NCI-H2196 treated with DMSO at 0.1 percent for 48 hours (cell line): ENCODE measurements at regions not wholly inside any gene's neighbourhood (a gene's known extent, or its start where the extent isn't known, plus 50 kb on each side); places are given as distances from the start of the nearest gene placed in this dataset.
"Not testable (repeated sequence)": the region's sequence is repeated elsewhere in the genome, so short reads cannot be mapped to it uniquely, and the experiment has no call there.

ENCODE experiments used
- DNase-seq: peaks from one replicate; lab custom pipeline; 2025; ENCODE audit not compliant: unreplicated experiment; lab: John Stamatoyannopoulos, UW

DNA sequence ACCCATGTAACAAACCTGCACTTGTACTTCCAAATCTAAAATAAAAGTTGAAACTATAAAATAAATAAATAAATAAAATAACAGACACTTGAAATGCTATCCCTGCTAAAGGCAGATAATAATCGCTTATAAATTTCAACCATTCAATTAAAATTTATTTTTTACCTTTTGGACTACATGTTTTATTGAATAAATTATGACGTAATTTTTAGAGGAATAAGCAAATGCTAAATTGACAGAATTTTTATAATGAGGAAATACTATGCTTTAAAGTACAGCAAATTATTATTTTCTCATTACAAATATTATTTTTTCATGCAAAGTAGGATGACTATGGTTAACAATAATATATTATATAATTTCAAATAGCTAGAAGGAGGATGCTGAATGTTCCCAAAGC is 658.6 kb upstream of the LMO3 start:
- DNase-seq, result no peak

DNA sequence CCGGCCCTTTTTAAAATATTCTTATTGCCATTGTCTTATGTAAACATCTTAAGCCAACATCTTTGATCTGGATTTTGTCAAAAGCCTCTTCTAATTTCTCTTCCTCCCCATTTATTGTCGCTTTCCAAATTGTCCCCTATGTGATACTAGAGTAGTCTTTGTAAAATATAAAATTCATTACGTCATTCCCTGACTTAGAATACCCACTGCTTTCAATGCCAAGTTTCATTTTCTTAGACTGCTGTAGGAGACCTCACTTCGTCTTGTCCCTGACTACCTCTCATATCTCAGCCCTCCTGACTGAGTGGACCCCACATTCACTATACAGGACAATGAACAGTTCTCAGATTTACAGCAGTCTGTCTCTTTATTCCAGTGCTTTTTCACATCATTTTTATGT is 633.9 kb upstream of the LMO3 start:
- DNase-seq, result no peak

DNA sequence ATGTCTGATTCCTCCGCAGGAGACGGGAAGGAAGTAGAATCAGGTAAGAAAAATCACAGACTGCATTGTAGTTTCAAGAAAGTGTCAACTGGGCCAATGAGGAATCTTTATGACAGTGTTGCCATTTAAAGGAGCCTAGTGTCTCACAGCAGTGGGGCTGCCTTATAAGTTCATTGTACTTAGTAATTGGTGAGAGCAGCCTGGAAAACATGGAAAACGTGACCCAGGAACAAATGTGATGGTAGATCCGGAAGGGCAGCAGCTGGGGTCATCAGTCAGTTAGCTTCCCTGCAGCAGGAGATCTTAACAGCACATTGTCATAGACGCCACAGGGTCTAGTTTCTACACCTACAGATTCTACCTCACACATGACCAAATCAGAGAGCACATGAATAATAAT is 630.0 kb upstream of the LMO3 start:
- no peak for DNase-seq

DNA sequence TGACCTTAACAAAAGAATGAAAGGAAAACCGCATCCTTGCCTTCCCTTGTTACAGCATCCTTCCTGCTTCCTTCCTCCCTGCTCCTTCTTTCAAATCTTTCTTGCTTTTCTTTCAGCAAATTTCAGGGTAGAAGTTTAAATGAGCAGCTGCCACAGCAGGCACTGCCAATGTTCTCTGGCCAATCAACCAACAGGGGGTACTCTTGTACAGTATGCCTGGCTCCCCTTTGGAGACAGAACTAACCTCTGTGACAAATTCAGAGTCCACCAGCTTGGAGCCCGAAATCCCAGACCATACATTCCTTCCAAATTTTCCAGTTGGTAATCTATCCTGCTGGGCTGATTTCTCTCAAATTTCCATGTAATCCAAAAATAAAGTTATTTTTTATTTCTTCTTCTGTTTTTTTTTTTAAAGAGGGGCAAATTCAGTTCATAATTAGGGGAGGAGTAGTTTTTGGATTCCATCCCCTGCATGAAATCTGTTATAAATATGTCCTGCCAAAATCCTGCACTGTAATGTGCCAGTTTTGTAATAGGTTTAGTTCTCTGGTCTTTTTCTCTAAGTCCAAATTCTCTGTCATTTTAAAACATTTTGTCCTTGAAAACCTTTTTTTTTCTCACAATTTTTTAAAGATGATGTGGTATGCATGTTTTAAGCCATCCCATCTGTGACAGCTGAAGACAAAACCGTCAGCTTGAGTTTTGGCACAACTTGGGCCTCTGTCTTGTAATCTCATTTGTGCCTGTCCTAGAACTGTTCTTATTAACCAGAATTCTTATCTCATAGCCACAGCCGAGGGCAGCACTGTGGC is 610.0 kb upstream of the LMO3 start:
- DNase-seq, result no peak

DNA sequence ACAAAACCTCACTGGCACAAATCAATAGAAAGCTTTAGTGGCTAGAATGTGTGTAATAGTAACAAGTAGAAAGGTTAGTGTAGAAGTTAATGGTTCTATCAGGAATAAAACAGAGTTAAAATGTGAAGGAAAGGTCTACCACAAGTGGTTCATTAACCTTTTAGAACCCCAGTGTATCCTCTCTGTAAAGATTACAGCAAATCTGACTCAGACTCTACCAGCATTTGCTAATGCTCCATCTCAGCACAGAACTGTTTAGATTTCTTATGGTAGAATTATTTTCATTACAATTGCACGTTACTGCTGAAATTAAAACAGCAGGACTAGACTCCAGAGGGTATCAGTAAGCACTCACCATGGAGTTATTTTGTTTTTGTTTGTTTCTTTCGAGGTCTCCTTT is 609.0 kb upstream of the LMO3 start:
- no peak for DNase-seq

DNA sequence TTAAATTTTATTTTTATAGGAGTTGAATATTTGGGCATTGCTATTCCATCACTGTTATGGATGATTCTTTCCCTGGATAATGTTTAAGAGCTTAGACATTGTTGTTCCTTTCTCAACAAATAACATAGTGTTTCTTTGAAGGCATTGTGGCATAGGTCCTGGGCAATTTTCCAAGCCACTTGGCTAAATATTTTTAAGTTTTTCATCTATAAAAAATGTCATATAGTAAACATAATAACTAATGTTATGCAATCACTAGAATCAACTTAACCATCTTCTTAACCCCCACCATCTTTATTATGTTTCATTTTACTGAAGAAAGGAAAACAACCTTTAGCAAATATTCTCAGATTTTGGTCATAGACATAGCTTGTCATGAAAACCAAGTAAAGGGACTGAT is 600.6 kb upstream of the LMO3 start:
- DNase-seq, result no peak

DNA sequence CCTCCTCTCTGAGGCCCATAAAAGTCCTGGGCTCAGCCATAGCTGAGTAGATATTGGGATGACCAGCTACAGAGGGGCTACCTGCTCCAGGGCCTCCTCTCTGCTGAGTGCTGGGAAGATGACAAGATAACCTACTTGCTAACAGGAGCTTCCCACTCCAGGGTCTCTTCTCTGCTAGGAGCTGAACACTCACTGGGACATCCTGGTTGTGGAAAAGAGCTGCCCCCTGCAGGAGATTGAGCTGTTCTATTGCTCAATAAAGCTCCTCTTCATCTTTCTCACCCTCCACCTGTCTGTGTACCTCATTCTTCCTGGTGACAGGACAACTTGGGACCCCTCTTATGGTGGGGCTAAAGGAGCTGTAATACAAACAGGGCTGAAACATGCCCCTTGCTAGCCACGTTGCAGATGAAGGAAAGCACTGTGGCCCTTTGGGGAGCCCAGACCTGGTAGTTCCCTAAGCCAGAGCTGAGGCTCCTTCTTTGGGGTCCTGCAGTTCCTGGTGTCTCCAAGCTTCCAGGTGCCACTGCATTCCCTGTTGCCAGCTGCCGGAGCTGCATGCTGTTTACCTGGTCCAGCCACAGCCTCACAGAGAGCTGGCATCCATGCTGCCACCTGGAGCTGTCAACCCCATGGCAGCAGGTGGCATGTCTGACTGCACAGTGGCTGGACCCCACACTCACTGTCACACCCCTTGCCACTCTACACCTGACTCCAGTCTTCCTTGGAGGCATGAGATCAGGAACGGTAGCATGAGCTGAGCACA is 598.5 kb upstream of the LMO3 start:
- no peak for DNase-seq

DNA sequence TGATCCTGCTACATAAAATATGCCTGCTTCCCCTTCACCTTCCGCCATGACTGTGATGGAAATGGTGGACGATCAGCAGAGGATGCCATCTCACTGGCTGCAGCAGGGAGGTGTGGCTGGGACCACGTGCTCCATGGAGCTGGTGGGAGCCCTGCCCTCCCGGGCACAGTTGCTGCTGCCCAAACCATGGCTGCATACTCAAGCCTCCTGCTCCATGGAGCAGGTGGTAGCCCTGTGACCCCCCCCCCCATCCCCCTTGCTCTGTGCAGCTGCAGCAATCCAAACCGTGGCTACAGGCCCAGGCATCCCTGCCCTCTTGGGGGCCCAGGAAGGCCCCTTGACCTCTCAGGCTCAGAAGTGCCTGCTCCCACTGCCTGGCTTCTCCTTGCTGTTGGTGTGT is 597.5 kb upstream of the LMO3 start:
- DNase-seq, result no peak

DNA sequence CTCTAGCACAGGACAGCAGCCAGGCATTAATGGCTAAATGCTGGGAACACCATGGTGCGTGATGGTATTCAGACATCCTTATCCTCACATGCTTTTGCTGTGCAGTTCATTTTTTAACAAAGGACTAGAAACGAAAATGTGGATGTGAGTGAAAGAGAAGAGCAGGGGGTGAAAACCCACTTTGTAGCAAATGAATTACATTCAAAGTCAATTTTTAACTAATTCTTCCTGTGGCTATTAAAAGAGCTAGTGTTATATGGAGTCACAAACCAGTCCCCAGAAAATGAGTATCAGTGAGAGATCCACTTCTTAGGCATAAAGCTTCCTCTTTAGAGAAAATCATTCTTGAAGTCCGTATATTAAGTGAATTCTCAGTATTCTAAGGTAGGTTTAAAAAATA is 592.0 kb upstream of the LMO3 start:
- no peak for DNase-seq

DNA sequence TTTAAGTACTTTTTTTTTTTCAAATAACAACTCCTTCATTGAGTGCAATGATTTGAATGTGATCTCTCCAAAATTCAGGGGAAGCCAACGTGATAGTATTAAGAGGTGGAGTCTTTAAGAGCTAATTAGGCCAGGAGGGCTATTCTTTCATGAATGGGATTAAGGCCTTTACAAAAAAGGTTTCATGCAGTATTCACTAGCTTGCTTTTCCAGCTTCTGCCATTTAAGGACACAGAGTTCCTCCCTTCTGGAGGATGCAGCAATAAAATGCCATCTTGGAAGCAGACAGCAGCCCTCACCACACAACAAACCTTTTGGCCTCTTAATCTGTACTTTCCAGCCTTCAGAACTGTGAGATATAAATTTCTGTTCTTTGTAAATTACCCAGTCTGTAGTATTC is 586.8 kb upstream of the LMO3 start:
- no peak for DNase-seq

DNA sequence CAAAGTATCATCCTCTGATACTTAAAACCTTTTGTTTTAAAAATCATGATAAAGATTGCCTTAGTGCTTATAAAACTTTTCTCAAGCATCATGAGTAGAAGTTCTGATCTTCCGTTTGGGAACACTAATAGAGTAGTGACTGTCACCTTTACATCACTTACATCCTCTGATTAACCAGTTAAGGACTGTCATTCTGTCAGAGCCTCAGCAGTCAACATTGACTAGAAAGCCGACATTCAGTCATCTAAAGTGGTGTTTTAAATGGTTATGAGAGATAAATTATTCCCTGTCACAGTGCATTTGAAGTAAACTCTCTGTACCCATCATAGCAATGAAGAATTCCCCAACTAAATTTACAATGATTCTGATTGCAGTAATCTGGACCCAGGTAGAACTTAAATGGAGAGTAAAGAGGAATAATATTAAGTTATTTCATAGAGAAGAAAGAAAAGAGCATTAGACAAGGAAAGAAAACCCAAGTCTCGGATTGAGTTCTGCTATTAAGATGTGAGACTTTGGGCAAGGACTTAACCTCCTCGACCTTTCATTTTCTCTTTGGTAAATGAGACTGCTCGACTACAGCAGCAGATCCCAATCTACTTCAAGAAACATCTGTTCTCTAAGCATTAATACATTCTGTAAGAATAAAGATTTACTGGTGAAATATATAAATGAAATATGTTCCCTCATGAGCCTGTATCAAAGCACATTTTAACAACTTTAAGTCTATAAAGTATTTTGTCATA is 563.9 kb upstream of the LMO3 start:
- no peak for DNase-seq

DNA sequence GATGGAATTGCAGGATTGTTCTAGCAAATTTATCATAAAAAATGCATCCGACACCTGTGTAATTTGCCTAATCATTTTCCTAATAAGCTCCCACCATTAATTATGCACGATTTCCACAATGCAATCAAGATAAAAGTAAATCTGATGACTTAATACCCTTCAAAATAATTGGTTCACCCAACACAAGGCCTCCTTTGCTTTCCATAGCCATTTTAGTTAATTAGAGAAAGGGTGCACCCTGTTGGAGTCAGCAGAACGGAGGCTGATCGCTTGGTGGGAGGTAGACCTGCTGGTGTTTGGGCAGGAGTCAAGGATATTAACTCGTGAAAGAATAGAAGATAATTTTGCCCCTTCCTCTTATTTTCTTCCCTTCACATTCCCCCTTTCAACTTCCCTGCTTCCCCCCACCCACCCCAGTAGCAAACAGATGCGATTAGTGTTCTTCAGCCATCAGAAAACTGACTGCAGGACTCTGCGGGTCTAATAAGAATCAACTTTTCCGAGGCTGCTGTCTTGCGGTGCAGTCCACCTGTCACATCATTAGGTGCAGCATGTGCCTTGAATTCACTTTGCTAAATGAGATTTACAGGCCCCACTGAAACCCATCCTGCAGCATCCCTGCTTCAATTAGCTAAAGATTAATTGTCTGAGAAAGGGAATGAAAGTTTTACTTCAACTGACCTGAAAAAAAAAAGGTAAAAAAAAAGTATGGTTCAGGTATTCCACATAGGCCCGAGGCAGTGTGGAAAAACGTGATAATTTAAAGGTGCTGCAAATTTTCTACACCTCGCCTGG is 553.7 kb upstream of the LMO3 start:
- DNase-seq, result no peak

DNA sequence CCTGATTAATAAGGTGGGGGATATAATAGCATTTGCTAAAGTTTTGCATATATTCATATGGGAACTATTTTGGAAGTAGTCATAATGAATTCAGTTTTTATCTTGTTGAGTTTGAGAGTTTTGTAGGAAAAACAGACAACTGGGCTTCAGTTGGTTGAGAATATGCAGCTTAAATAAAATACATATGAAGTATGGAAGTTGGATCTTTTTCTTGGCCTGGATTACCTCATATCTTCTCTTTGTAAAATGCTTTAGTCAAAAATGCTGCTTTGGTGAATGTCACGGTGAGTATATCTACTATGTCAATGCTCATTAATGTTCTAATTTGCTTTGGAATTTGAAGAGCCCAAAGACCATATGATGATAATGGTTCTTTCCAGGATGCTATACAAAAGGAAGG is 552.2 kb upstream of the LMO3 start:
- no peak for DNase-seq

DNA sequence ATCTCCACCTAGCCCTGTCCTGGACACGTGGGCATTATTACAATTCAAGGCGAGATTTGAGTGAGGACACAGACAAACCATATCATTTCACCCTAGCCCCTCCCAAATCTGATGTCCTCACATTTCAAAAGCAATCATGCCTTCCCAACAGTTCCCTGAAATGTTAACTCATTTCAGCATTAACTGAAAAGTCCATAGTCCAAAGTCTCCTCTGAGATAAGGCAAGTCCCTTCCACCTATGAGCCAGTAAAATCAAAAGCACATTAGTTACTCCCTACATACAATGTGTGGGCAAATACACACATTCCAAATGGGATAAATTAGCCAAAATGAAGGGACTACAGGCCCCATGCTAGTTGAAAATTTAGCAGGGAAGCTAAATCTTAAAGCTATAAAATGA is 546.0 kb upstream of the LMO3 start:
- DNase-seq, result no peak

DNA sequence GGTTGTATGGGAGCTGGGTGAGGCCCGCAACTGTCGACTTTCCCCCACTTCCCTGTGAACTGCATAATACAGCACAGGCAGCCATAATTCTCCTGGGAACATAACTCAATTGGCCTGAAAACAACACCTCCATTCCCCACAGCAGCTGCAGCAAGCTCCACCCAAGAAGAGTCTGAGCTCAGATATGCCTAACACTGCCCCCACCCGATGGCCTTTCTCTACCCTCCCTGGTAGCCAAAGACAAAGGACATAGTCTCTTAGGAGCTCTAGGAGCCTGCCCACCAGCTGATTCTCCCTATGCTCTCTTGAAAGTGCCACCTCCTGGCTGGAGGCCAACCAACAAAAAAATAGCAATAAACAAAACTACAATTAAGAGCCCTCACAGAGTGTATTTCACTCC is 542.7 kb upstream of the LMO3 start:
- DNase-seq, result no peak

DNA sequence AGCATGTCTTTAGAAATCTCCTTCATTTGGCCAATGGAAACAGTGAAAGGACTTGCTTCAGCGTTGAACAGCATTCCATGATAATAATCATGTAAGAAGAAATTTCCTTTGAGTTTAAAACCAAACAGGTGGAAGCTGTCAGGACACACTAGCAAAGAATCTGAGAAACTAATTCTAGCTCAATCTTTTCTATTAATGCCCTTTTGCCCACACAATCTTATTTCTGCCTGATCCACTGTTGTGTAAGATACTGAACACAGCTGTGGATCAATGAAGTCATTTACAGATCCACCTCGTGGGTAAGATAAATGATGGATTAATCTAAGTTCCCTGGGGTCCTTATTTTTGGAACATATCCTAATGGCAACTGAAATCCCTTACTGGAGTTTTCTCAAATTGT is 536.9 kb upstream of the LMO3 start:
- no peak for DNase-seq

DNA sequence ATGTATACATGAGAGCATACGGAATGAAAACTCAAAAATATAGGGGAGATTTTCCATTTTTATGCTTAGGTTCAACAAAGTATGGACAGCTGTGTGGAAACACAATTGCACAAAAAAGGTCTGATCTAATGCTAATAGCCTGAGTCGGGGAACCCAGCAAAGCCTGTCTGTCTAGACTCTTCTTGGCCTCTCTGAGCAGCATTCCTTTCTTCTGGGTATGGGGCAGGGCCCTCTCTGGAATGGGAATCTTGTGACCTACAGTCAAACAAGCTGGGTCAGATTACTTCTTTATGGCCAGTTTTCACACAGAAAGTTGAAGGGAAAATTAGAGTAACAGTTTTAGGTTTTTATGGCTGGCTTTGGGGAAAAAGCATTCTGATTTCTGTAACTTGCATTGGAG is 534.0 kb upstream of the LMO3 start:
- no peak for DNase-seq

DNA sequence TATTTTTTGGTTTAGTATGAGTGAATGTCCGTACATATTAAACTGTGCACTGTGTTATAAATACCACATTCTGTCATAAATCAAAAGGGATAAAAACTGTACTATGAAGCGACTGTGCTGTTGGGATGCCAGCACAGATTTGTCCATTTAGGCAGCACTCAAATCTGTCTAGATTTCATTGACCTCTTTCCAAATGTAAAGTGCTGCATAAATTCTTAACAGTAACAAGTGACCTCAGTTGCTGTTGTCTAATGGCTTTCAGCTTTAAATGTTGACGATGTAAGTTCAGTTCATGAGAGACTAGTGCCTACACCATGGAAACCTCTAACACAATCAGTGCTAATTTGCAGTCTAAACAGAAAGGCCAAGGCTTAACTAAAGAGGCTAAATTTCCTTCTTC is 531.4 kb upstream of the LMO3 start:
- DNase-seq, result no peak

DNA sequence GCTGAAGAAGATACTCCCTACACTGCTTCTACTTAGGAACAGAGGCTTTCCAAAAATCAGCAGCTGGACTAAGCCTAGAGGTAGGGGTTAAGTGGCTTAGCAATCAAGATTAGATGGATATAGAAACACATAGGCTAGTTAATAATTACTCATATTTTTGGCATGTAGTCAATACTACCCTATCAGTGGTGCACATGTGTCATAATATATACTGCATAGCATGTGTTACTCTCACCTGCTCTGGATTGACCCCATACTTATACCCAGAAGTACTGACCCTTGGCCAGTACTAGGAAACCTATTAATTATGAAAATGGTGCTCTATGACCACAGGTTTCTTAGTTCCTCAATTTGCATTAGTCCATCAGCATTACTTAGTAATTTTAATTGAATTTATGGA is 528.4 kb upstream of the LMO3 start:
- DNase-seq, result no peak

DNA sequence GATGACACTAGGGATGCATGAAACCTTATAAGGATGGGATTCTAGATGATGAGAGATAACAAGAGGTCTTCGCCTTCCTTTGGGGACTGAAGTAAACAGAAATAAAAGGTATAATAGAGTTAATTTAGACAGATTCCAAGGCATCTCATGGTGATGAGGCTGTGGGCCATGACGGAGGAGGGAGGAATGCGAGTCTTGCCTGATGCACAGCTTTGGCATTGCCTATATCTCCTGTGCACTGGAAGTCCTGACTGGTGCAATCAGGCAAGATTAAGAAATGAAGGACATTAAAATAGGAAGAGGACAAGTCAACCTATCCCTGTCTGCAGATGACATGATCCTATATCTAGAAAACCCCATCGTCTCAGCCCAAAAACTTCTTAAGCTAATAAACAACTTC is 526.4 kb upstream of the LMO3 start:
- no peak for DNase-seq

DNA sequence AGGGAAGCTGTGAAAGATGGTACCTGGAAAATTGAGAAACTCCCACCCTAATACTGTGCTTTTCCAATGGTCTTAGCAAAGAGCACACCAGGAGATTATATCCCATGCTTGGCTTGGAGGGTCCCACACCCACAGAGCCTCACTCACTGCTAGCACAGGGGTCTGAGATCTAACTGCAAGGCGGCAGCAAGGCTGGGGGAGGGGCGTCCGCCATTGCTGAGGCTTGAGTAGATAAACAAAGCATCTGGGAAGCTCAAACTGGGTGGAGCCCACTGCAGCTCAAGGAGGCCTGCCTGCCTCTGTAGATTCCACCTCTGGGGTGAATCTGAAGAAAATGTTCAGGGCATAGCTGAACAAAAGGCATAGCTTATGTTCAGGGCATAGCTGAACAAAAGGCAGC is 510.6 kb upstream of the LMO3 start:
- not testable (repeated sequence) for DNase-seq
